ENCODE measurements at regions not wholly inside any gene's neighbourhood (a gene's known extent, or its start where the extent isn't known, plus 50 kb on each side); places are given as distances from the start of the nearest gene placed in this dataset.

DNA sequence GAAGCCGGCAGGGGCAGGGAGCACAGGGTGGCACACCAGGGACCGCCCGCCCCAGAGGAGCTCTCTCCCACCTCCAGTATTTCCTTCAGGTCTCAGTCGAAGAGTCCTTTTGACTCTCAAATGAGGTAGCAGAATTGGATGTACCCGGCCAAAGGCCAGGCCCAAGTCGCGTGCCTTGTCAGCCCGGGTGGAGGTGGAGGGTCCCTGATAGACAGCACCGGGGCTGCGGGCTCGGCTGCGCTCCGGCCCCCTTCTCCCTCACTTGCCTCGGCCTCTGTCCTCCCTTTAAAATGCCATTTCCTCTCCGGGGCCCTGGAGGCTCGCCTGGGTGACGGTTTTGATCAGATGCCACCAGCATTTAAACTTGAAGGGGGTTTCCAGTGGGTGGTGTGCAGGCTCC lies 198.9 kb upstream of the SOX11 start:
- TF ChIP-seq POLR2A (IDR thresholded peaks at IDR 0.05; ENCODE audit: low read length) (no peak), GATA1 (IDR thresholded peaks at IDR 0.05; ENCODE audit: low read depth, low read length) (no peak)
